ENCODE measurements at regions not wholly inside any gene's neighbourhood (a gene's known extent, or its start where the extent isn't known, plus 50 kb on each side); places are given as distances from the start of the nearest gene placed in this dataset.
A peak's percentile ranks its signal among the peaks of the same experiment; 100 is the strongest.

GRCh38 chr4:168021666-168022065 lies 70.7 kb upstream of the ANXA10 start:
- Histone ChIP-seq H3K9me3 (ENCODE audit: low read depth) (no peaks in the 10 kb centered on the region), H3K79me2 (ENCODE audit: insufficient read depth) (no peaks in the 10 kb centered on the region), H3K4me3 (no peak overlapping the region), H3K27ac (no peak overlapping the region), H3K9me2 (ENCODE audit: insufficient read depth) (no peaks in the 10 kb centered on the region; the same call in 1 of the 2 replicates), H3K9ac (no peak overlapping the region), H3F3A (ENCODE audit: insufficient read depth) (no peaks in the 10 kb centered on the region), H3K4me2 (ENCODE audit: unreplicated experiment) (no peak overlapping the region), H3K4me1 (ENCODE audit: insufficient read depth) (peaks cover 12% of the 10 kb centered on the region), H2AFZ (no peak overlapping the region), H4K20me1 (ENCODE audit: insufficient read depth) (no peaks in the 10 kb centered on the region), H3K36me3 (ENCODE audit: low read depth) (no peaks in the 10 kb centered on the region), H3K27me3 (replicated peaks; ENCODE audit: insufficient read depth) (no peaks in the 10 kb centered on the region)
- no peak for DNase-seq
- WGBS, 2 experiments (ENCODE audit: low coverage in 1 of 2, low lambda C conversion rate in 2 of 2, missing lambda C conversion rate in 2 of 2) = 0% methylated on average over 1 of the region's 1 CpG
- in situ Hi-C loops (cut with MboI) = no loop called here
- no peak for TF ChIP-seq EZH2phosphoT487 (IDR thresholded peaks at IDR 0.05; ENCODE audit: insufficient read depth, low read depth)
- TF ChIP-seq EZH2 (IDR thresholded peaks at IDR 0.05; ENCODE audit: insufficient read depth, poor library complexity, severe bottlenecking) = no peak

- H3K27ac ChIP-seq = no peak overlapping the region
- peak; percentile 56 for DNase-seq
- in situ Hi-C loops (cut with MboI) = no loop called here
- H3K36me3 ChIP-seq (ENCODE audit: low read depth) = no peaks in the 10 kb centered on the region
- no peaks in the 10 kb centered on the region for H3K9me3 ChIP-seq (ENCODE audit: low read depth)
- no peaks in the 10 kb centered on the region for H4K20me1 ChIP-seq (ENCODE audit: insufficient read depth)
- H3F3A ChIP-seq (ENCODE audit: insufficient read depth) = no peaks in the 10 kb centered on the region
- TF ChIP-seq EZH2phosphoT487 (IDR thresholded peaks at IDR 0.05; ENCODE audit: insufficient read depth, low read depth) (no peak), EZH2 (IDR thresholded peaks at IDR 0.05; ENCODE audit: insufficient read depth, poor library complexity, severe bottlenecking) (no peak)
- no peaks in the 10 kb centered on the region for H3K27me3 ChIP-seq (replicated peaks; ENCODE audit: insufficient read depth)
- H3K4me1 ChIP-seq (ENCODE audit: insufficient read depth) = no peaks in the 10 kb centered on the region
- WGBS, 2 experiments (ENCODE audit: low coverage in 1 of 2, low lambda C conversion rate in 2 of 2, missing lambda C conversion rate in 2 of 2) = 9 to 18% methylated on average over 2 of the region's 2 CpGs
- H3K4me2 ChIP-seq (ENCODE audit: unreplicated experiment) = no peak overlapping the region
- no peaks in the 10 kb centered on the region for H3K9me2 ChIP-seq (ENCODE audit: insufficient read depth)
- no peak overlapping the region for H3K4me3 ChIP-seq
- no peaks in the 10 kb centered on the region for H3K79me2 ChIP-seq (ENCODE audit: insufficient read depth)
- H2AFZ ChIP-seq = no peak overlapping the region
- H3K9ac ChIP-seq = no peak overlapping the region
Observed at GRCh38 chr4:168028568-168028967, 63.8 kb upstream of the ANXA10 start.

DNA sequence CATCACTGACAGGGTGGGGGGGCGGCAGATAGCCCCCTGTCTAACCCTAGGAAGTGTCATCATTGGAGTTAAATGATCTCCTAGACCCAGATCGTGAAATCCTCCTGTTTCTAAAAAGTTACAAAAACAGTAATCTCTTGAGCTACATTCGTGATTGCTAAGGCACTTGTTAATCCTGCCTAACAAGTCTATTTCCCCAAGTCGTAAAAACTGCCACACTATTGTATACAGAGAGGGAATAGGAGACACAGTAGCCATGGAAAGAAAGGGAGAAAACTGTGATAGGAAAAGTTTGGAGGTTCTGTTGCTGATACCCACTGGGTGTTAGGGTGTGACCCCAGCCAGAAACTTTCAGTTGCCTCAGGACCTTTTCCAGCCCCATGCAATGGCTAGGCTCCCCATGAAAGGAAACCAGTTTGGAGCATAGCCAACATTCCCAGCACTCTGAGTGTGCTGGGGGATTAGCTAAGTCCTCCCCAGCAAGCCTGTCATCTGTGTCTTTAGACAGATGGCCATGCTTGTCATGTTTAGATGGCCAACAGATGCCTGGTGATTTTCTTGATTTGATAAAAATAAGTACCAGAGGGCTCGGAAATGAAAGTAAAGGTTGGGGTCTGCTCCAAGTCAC lies 63.3 kb upstream of the ANXA10 start:
- WGBS, 2 experiments (ENCODE audit: low coverage in 1 of 2, low lambda C conversion rate in 2 of 2, missing lambda C conversion rate in 2 of 2) = 20 to 22% methylated on average over 5 of the region's 5 CpGs
- no peak overlapping the region for H3K27ac ChIP-seq
- no peaks in the 10 kb centered on the region for H3K4me1 ChIP-seq (ENCODE audit: insufficient read depth)
- H3K9me3 ChIP-seq (ENCODE audit: low read depth) = no peaks in the 10 kb centered on the region
- H3K9me2 ChIP-seq (ENCODE audit: insufficient read depth) = no peaks in the 10 kb centered on the region
- no peak overlapping the region for H3K9ac ChIP-seq
- in situ Hi-C loops (cut with MboI) = no loop called here
- H2AFZ ChIP-seq = no peak overlapping the region
- DNase-seq = peak; percentile 34
- H3F3A ChIP-seq (ENCODE audit: insufficient read depth) = no peaks in the 10 kb centered on the region
- no peaks in the 10 kb centered on the region for H3K79me2 ChIP-seq (ENCODE audit: insufficient read depth)
- H3K27me3 ChIP-seq (replicated peaks; ENCODE audit: insufficient read depth) = no peaks in the 10 kb centered on the region
- H4K20me1 ChIP-seq (ENCODE audit: insufficient read depth) = no peaks in the 10 kb centered on the region
- H3K4me2 ChIP-seq (ENCODE audit: unreplicated experiment) = no peak overlapping the region
- no peak for TF ChIP-seq EZH2phosphoT487 (IDR thresholded peaks at IDR 0.05; ENCODE audit: insufficient read depth, low read depth)
- TF ChIP-seq EZH2 (IDR thresholded peaks at IDR 0.05; ENCODE audit: insufficient read depth, poor library complexity, severe bottlenecking) = no peak
- no peak overlapping the region for H3K4me3 ChIP-seq
- no peaks in the 10 kb centered on the region for H3K36me3 ChIP-seq (ENCODE audit: low read depth)

GRCh38 chr4:168037676-168038075 lies 54.7 kb upstream of the ANXA10 start:
- no peaks in the 10 kb centered on the region for H3K4me1 ChIP-seq (ENCODE audit: insufficient read depth)
- 0 to 4% methylated on average over 2 of the region's 2 CpGs for WGBS, 2 experiments (ENCODE audit: low coverage in 1 of 2, low lambda C conversion rate in 2 of 2, missing lambda C conversion rate in 2 of 2)
- no peaks in the 10 kb centered on the region for H3K36me3 ChIP-seq (ENCODE audit: low read depth)
- no peaks in the 10 kb centered on the region for H3F3A ChIP-seq (ENCODE audit: insufficient read depth)
- H3K27me3 ChIP-seq (replicated peaks; ENCODE audit: insufficient read depth) = no peaks in the 10 kb centered on the region
- H3K4me2 ChIP-seq (ENCODE audit: unreplicated experiment) = no peak overlapping the region
- in situ Hi-C loops (cut with MboI) = no loop called here
- no peaks in the 10 kb centered on the region for H3K9me2 ChIP-seq (ENCODE audit: insufficient read depth)
- no peak for DNase-seq
- H2AFZ ChIP-seq = no peak overlapping the region
- no peaks in the 10 kb centered on the region for H3K79me2 ChIP-seq (ENCODE audit: insufficient read depth)
- H3K9me3 ChIP-seq (ENCODE audit: low read depth) = no peaks in the 10 kb centered on the region
- no peaks in the 10 kb centered on the region for H4K20me1 ChIP-seq (ENCODE audit: insufficient read depth)
- no peak overlapping the region for H3K27ac ChIP-seq
- TF ChIP-seq EZH2 (IDR thresholded peaks at IDR 0.05; ENCODE audit: insufficient read depth, poor library complexity, severe bottlenecking) (no peak), EZH2phosphoT487 (IDR thresholded peaks at IDR 0.05; ENCODE audit: insufficient read depth, low read depth) (no peak)
- no peak overlapping the region for H3K4me3 ChIP-seq
- H3K9ac ChIP-seq = no peak overlapping the region
